IMR-90 (cell line): ENCODE measurements at regions not wholly inside any gene's neighbourhood (a gene's known extent, or its start where the extent isn't known, plus 50 kb on each side); places are given as distances from the start of the nearest gene placed in this dataset.

Experiments used
- ATAC-seq: fragments of 200-7000 bp; cut with Tn5 transposase; 2 replicates; pipeline ENCODE4 v1.9.1; 2020; ENCODE audit warnings: low read depth, mild to moderate bottlenecking, moderate library complexity
- BruUV-seq: library from RNA; stranded (reverse); fragments of 400-500 nt; replicated peaks from 2 replicates; lab custom pipeline; 2021; lab: Mats Ljungman, UMichigan
- CTCF ChIA-PET: fragments of 300-600 bp; formaldehyde crosslinking; extraction: SDS; loops from one replicate; lab custom pipeline; 2021; ENCODE audit warnings: antibody characterized with exemption; lab: Yijun Ruan, JAX
- POLR2A ChIA-PET: fragments of 300-600 bp; sonication (Branson Sonifier 250); formaldehyde crosslinking; loops from one replicate; lab custom pipeline; 2022; ENCODE audit warnings: antibody characterized with exemption; ENCODE audit not compliant: unreplicated experiment; lab: Charles Lee
- DNase-seq: peaks from one replicate; pipeline ENCODE4 v3.0.0; 2013
- H2AFZ ChIP-seq: replicated peaks from 2 replicates; pipeline ENCODE3; 2013; ENCODE audit warnings: low read length, mild to moderate bottlenecking; ENCODE audit not compliant: poor library complexity
- H2AK5ac ChIP-seq: 2 replicates; pipeline ENCODE4 v1.6.1; 2013; ENCODE audit warnings: low read depth, low read length, inconsistent platforms
- H2AK9ac ChIP-seq: replicated peaks from 2 replicates; pipeline ENCODE3; 2013; ENCODE audit warnings: mild to moderate bottlenecking, low read depth, low read length, moderate library complexity; ENCODE audit not compliant: poor library complexity
- H2BK120ac ChIP-seq: 2 replicates; pipeline ENCODE4 v1.6.1; 2013; ENCODE audit warnings: low read depth, low read length, inconsistent platforms
- H2BK15ac ChIP-seq: 3 replicates; pipeline ENCODE4 v1.6.1; 2013; ENCODE audit warnings: low read depth, low read length, inconsistent platforms
- H2BK20ac ChIP-seq: 2 replicates; pipeline ENCODE4 v1.6.1; 2013; ENCODE audit warnings: low read depth, mild to moderate bottlenecking, inconsistent platforms, low read length, moderate library complexity
- H2BK5ac ChIP-seq: 2 replicates; pipeline ENCODE4 v1.6.1; 2013; ENCODE audit warnings: mild to moderate bottlenecking, low read depth, low read length, inconsistent platforms; ENCODE audit not compliant: poor library complexity, severe bottlenecking
- H3K14ac ChIP-seq: replicated peaks from 2 replicates; pipeline ENCODE4 v1.6.1; 2013; ENCODE audit warnings: low read depth, low read length, inconsistent platforms
- H3K18ac ChIP-seq: 2 replicates; pipeline ENCODE4 v1.6.1; 2013; ENCODE audit warnings: low read depth, low read length, control low read depth
- H3K23ac ChIP-seq: 2 replicates; pipeline ENCODE4 v1.6.1; 2013; ENCODE audit warnings: low read depth, low read length, inconsistent platforms
- H3K27ac ChIP-seq: 2 replicates; pipeline ENCODE4 v1.5.1; 2013; ENCODE audit warnings: mild to moderate bottlenecking, control low read depth, low read length; ENCODE audit not compliant: insufficient read depth
- H3K27me3 ChIP-seq: 2 replicates; pipeline ENCODE4 v1.6.1; 2013; ENCODE audit warnings: low read length; ENCODE audit not compliant: control insufficient read depth, insufficient read depth
- H3K36me3 ChIP-seq: 2 replicates; pipeline ENCODE4 v1.6.1; 2013; ENCODE audit warnings: low read length, mixed read lengths; ENCODE audit not compliant: control insufficient read depth, insufficient read depth
- H3K4ac ChIP-seq: 2 replicates; pipeline ENCODE4 v1.6.1; 2013; ENCODE audit warnings: low read depth, low read length, inconsistent platforms
- H3K4me1 ChIP-seq: 2 replicates; pipeline ENCODE4 v1.6.1; 2013; ENCODE audit warnings: low read length, mixed read lengths; ENCODE audit not compliant: control insufficient read depth, insufficient read depth
- H3K4me2 ChIP-seq: 2 replicates; pipeline ENCODE4 v1.6.1; 2013; ENCODE audit warnings: low read depth, mild to moderate bottlenecking, control low read depth, low read length, moderate library complexity
- H3K4me3 ChIP-seq: 2 replicates; pipeline ENCODE4 v1.5.1; 2013; ENCODE audit warnings: low read depth, mild to moderate bottlenecking, control low read depth, low read length, moderate library complexity; ENCODE audit not compliant: insufficient read depth
- H3K56ac ChIP-seq: 2 replicates; pipeline ENCODE4 v1.6.1; 2013; ENCODE audit warnings: low read length, inconsistent platforms; ENCODE audit not compliant: insufficient read depth; ENCODE audit errors: extremely low read depth
- H3K79me1 ChIP-seq, 2 experiments: 2 replicates each; pipeline ENCODE4 v1.6.1; 2013; ENCODE audit warnings: low read length in 2 of 2, inconsistent platforms in 1 of 2, low read depth in 1 of 2
- H3K9ac ChIP-seq: 2 replicates; pipeline ENCODE4 v1.6.1; 2013; ENCODE audit warnings: low read depth, low read length, control low read depth
- H3K9me1 ChIP-seq: 2 replicates; pipeline ENCODE4 v1.6.1; 2013; ENCODE audit warnings: low read length, inconsistent platforms; ENCODE audit not compliant: insufficient read depth
- H3K9me3 ChIP-seq: 2 replicates; pipeline ENCODE4 v1.6.1; 2013; ENCODE audit warnings: low read length; ENCODE audit not compliant: control insufficient read depth, insufficient read depth
- H4K20me1 ChIP-seq: 2 replicates; pipeline ENCODE4 v1.6.1; 2013; ENCODE audit warnings: low read length, inconsistent platforms; ENCODE audit not compliant: insufficient read depth
- H4K5ac ChIP-seq: 2 replicates; pipeline ENCODE4 v1.6.1; 2013; ENCODE audit warnings: mild to moderate bottlenecking, low read depth, low read length, control low read depth
- H4K8ac ChIP-seq, 2 experiments: 2 replicates each; pipeline ENCODE4 v1.6.1; 2013; ENCODE audit warnings: low read depth in 2 of 2, low read length in 2 of 2, control low read depth in 1 of 2, inconsistent platforms in 1 of 2
- H4K91ac ChIP-seq: 2 replicates; pipeline ENCODE4 v1.6.1; 2013; ENCODE audit warnings: low read depth, low read length, inconsistent platforms; ENCODE audit not compliant: insufficient read depth
- BHLHE40 ChIP-seq: fragments of 150-350 bp; IDR thresholded peaks from 2 replicates; pipeline ENCODE4 v1.6.1; 2016; ENCODE audit warnings: mild to moderate bottlenecking, low read depth, low read length
- CEBPB ChIP-seq: IDR thresholded peaks from 2 replicates; pipeline ENCODE4 v1.6.1; 2012; ENCODE audit warnings: low read depth, low read length, improper control_type of control experiment
- CHD1 ChIP-seq: IDR thresholded peaks from 2 replicates; pipeline ENCODE4 v1.6.1; 2012; ENCODE audit warnings: low read depth, low read length, improper control_type of control experiment
- FOS ChIP-seq: fragments of 150-350 bp; IDR thresholded peaks from 2 replicates; pipeline ENCODE4 v1.6.1; 2016; ENCODE audit warnings: low read depth, low read length
- MAFK ChIP-seq: IDR thresholded peaks from 2 replicates; pipeline ENCODE4 v1.6.1; 2012; ENCODE audit warnings: low read depth, low read length, improper control_type of control experiment
- MAZ ChIP-seq: IDR thresholded peaks from 2 replicates; pipeline ENCODE4 v1.6.1; 2012; ENCODE audit warnings: low read depth, mild to moderate bottlenecking, low read length, improper control_type of control experiment, moderate library complexity, borderline replicate concordance
- MXI1 ChIP-seq: IDR thresholded peaks from 2 replicates; pipeline ENCODE4 v1.6.1; 2012; ENCODE audit warnings: low read depth, mild to moderate bottlenecking, low read length, moderate library complexity, borderline replicate concordance
- NFE2L2 ChIP-seq: fragments of 150-350 bp; IDR thresholded peaks from 2 replicates; pipeline ENCODE4 v1.6.1; 2016; ENCODE audit warnings: low read depth, mild to moderate bottlenecking, low read length
- POLR2A ChIP-seq: IDR thresholded peaks from 2 replicates; pipeline ENCODE4 v1.6.1; 2012; ENCODE audit warnings: mild to moderate bottlenecking, low read depth, low read length
- RAD21 ChIP-seq: IDR thresholded peaks from 2 replicates; pipeline ENCODE4 v1.6.1; 2012; ENCODE audit warnings: low read length, improper control_type of control experiment
- RCOR1 ChIP-seq: IDR thresholded peaks from 2 replicates; pipeline ENCODE4 v1.6.1; 2012; ENCODE audit warnings: mild to moderate bottlenecking, low read length, improper control_type of control experiment; ENCODE audit not compliant: insufficient replicate concordance
- RFX5 ChIP-seq: IDR thresholded peaks from 2 replicates; pipeline ENCODE4 v1.8.0; 2012; ENCODE audit warnings: low read depth, mild to moderate bottlenecking, low read length, moderate library complexity
- SMC3 ChIP-seq: fragments of 150-350 bp; IDR thresholded peaks from 2 replicates; pipeline ENCODE4 v1.6.1; 2016; ENCODE audit warnings: low read depth, mild to moderate bottlenecking, antibody characterized with exemption, low read length, moderate library complexity
- USF2 ChIP-seq: fragments of 150-350 bp; IDR thresholded peaks from 2 replicates; pipeline ENCODE4 v1.6.1; 2017; ENCODE audit warnings: mild to moderate bottlenecking, antibody characterized with exemption, low read length, low read depth
- WGBS, 2 experiments: methylation state at CpG; one replicate each; pipeline versions ENCODE4 v1.1.5 to v1.1.7; 2013; ENCODE audit warnings: missing lambda C conversion rate in 2 of 2; ENCODE audit not compliant: insufficient read length in 1 of 2; ENCODE audit errors: extremely low coverage in 2 of 2; 5-methylcytosine and 5-hydroxymethylcytosine counted together
- dilution Hi-C: fragments of 300-500 bp; cut with HindIII; formaldehyde crosslinking; loops from one replicate; pipeline ENCODE4 v1.14.3; 2018; ENCODE audit warnings: low sequenced_read_pairs; ENCODE audit not compliant: unreplicated experiment
- in situ Hi-C: fragments of 300-500 bp; cut with MboI; formaldehyde crosslinking; loops from 3 replicates; pipeline ENCODE4 v1.14.3; 2019; ENCODE audit warnings: low sequenced_read_pairs, inconsistent platforms, mixed read lengths
- intact Hi-C: fragments of 100-400 bp; cut with micrococcal nuclease; formaldehyde crosslinking; loops from 2 replicates; pipeline ENCODE4 v1.10.0; 2022
- TF ChIP-seq, protein P1 (sequence below): conservative IDR thresholded peaks from 2 replicates; pipeline ENCODE4 v1.5.1; 2012; ENCODE audit warnings: mild to moderate bottlenecking, low read depth, low read length, improper control_type of control experiment
- TF ChIP-seq, protein P2 (sequence below): fragments of 150-350 bp; IDR thresholded peaks from 2 replicates; pipeline ENCODE4 v1.6.1; 2016; ENCODE audit warnings: low read depth, mild to moderate bottlenecking, low read length, moderate library complexity, borderline replicate concordance

- H3K56ac ChIP-seq: no peak overlapping the region
- in situ Hi-C loops (no loop called here), intact Hi-C loops (no loop called here), dilution Hi-C loops (no loop called here)
- no peak overlapping the region for H2BK20ac ChIP-seq
- ATAC-seq (no peak), DNase-seq (no peak)
- TF ChIP-seq MAFK (no peak), USF2 (no peak), MXI1 (no peak), NFE2L2 (no peak), RAD21 (no peak), FOS (no peak), CHD1 (no peak), SMC3 (no peak), RFX5 (no peak), RCOR1 (no peak), POLR2A (no peak), MAZ (no peak), BHLHE40 (no peak), CEBPB (no peak)
- TF ChIP-seq, protein P1, sequence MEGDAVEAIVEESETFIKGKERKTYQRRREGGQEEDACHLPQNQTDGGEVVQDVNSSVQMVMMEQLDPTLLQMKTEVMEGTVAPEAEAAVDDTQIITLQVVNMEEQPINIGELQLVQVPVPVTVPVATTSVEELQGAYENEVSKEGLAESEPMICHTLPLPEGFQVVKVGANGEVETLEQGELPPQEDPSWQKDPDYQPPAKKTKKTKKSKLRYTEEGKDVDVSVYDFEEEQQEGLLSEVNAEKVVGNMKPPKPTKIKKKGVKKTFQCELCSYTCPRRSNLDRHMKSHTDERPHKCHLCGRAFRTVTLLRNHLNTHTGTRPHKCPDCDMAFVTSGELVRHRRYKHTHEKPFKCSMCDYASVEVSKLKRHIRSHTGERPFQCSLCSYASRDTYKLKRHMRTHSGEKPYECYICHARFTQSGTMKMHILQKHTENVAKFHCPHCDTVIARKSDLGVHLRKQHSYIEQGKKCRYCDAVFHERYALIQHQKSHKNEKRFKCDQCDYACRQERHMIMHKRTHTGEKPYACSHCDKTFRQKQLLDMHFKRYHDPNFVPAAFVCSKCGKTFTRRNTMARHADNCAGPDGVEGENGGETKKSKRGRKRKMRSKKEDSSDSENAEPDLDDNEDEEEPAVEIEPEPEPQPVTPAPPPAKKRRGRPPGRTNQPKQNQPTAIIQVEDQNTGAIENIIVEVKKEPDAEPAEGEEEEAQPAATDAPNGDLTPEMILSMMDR: no peak
- TF ChIP-seq, protein P2, sequence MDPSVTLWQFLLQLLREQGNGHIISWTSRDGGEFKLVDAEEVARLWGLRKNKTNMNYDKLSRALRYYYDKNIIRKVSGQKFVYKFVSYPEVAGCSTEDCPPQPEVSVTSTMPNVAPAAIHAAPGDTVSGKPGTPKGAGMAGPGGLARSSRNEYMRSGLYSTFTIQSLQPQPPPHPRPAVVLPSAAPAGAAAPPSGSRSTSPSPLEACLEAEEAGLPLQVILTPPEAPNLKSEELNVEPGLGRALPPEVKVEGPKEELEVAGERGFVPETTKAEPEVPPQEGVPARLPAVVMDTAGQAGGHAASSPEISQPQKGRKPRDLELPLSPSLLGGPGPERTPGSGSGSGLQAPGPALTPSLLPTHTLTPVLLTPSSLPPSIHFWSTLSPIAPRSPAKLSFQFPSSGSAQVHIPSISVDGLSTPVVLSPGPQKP: no peak
- no peak overlapping the region for H2BK120ac ChIP-seq
- H3K14ac ChIP-seq: no peak overlapping the region
- no peak overlapping the region for H4K5ac ChIP-seq
- no peaks in the 10 kb centered on the region for H3K36me3 ChIP-seq
- no peak overlapping the region for H2AFZ ChIP-seq
- no peak overlapping the region for H3K4ac ChIP-seq
- H2AK5ac ChIP-seq: no peak overlapping the region
- no peaks in the 10 kb centered on the region for H3K4me1 ChIP-seq
- H3K27ac ChIP-seq: no peak overlapping the region
- H2BK5ac ChIP-seq: no peak overlapping the region
- BruUV-seq: no TSS peak
- H4K8ac ChIP-seq: no peak overlapping the region
- no peak overlapping the region for H3K9ac ChIP-seq
- H2AK9ac ChIP-seq: no peak overlapping the region
- CTCF ChIA-PET: no interaction called here
- 87% methylated on average over 3 of the region's 15 CpGs; no CpG with 5 or more reads in 1 of the 2 experiments for WGBS, 2 experiments
- POLR2A ChIA-PET: no interaction called here
- peaks cover 2% of the 10 kb centered on the region for H3K9me3 ChIP-seq
- no peak overlapping the region for H3K4me2 ChIP-seq
- H2BK15ac ChIP-seq: no peak overlapping the region
- no peaks in the 10 kb centered on the region for H3K9me1 ChIP-seq
- no peak overlapping the region for H3K23ac ChIP-seq
- no peaks in the 10 kb centered on the region for H4K20me1 ChIP-seq
- H3K27me3 ChIP-seq: peaks cover 7% of the 10 kb centered on the region
- no peak overlapping the region for H3K4me3 ChIP-seq
- H3K18ac ChIP-seq: no peak overlapping the region
- H3K79me1 ChIP-seq: no peaks in the 10 kb centered on the region
- H4K91ac ChIP-seq: no peak overlapping the region
These were observed 92.2 kb downstream of the TNFRSF13B start for GRCh38 chr17:16879686-16880085.
